ENCODE measurements at regions not wholly inside any gene's neighbourhood (a gene's known extent, or its start where the extent isn't known, plus 50 kb on each side); places are given as distances from the start of the nearest gene placed in this dataset.

DNA sequence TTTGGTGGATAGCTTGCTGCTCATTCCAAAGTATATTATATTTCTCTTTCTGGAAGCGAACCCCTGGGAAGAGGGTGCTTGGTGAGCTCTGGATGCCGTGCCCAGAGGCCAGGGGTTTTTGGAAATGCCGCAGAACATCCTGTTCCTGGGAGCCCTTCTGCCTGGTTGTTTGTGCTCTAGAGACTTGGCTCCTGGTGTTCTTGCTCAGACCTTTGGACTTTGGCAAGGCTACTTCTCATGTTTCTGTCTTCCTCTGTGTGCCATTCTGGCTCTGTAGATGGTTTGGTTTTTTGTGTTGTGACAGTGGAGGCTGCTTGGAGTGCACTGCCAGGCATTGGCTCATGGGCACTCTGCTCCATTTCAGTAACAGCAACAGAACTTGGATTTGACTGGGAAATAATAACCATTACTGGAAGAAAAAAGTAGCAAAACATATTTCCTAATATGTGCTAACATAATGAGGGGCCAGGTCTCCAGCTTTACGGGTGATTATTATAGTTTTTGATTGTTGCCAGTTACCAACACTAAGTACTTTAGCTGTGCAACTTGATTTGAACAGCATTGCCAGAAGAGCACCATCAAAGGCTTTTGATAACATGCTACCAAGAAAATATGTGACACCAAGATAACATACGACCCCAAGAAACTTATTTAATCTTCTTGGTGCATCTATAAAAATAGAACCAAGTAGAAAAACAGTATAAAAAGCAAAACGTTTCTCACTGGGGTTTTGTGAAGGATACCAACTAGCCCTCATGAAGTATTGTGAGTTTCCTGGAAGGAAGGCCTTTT lies 94.2 kb downstream of the PCSK1 start:
- peak overlapping the region; percentile 51 for H3K4me2 ChIP-seq
- peaks cover 39% of the 10 kb centered on the region for H3K4me1 ChIP-seq
- peak overlapping the region; percentile 58; a peak in 5 of 6 replicates for H3K27ac ChIP-seq
- H3K9me3 ChIP-seq = no peaks in the 10 kb centered on the region
- no peak overlapping the region for H3K4me3 ChIP-seq
- 59% methylated on average over 6 of the region's 6 CpGs for WGBS (ENCODE audit: missing lambda C conversion rate)
- POLR2A ChIA-PET = no interaction called here
- CTCF ChIA-PET = interaction anchor here (6.1 to 14.2 kb wide), 4 partner anchors 17 to 480 kb away, joined by 62 to 317 read pairs (median 102); partner anchors contain the start of gene ELL2
- TF ChIP-seq NR3C1 (IDR thresholded peaks at IDR 0.05) = 0 out of 3 replicates have a peak, but pooled peaks have one; percentile 60
- no peak for TF ChIP-seq TFCP2L1 (CRISPR knock-in tag; IDR thresholded peaks at IDR 0.05)
- DNase-seq (ENCODE audit: low read depth in 1 of 2, low spot score in 1 of 2) (no peak), ATAC-seq (peak in 1 of 2 experiments; percentile 12; a peak in 1 of 6 replicates), FAIRE-seq (no peak)

DNA sequence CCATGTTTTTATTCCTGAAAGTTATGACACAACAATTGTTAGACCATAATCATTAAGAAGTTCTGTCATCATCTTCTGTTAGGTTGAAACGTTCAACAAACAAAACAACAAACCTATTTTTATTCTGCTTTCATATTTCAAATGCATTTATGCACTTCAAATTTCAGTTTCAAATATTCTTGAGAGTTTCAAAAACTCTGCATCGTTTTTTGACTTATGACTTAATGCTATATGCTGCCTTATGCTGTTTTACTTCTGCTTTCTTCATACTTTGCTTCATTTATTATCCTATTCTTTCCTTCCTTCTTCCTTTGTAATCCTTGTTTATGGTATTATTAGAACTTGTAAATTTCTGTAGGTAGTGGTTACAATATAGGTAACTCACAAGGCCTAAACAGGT lies 95.0 kb downstream of the PCSK1 start:
- H3K4me1 ChIP-seq = peaks cover 39% of the 10 kb centered on the region
- TF ChIP-seq JUN (IDR thresholded peaks at IDR 0.05) (no peak), HEYL (CRISPR knock-in tag; IDR thresholded peaks at IDR 0.05) (no peak), HDAC2 (IDR thresholded peaks at IDR 0.05) (no peak), FOXS1 (CRISPR knock-in tag; IDR thresholded peaks at IDR 0.05) (no peak)
- TF ChIP-seq, protein P1, sequence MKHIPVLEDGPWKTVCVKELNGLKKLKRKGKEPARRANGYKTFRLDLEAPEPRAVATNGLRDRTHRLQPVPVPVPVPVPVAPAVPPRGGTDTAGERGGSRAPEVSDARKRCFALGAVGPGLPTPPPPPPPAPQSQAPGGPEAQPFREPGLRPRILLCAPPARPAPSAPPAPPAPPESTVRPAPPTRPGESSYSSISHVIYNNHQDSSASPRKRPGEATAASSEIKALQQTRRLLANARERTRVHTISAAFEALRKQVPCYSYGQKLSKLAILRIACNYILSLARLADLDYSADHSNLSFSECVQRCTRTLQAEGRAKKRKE (CRISPR knock-in tag; IDR thresholded peaks at IDR 0.05; ENCODE audit: low read depth) = no peak
- ATAC-seq = no peak
- no peak for FAIRE-seq
- ChIA-PET POLR2A (no interaction called here), CTCF (interaction anchor here (1.5 to 14.2 kb wide), 8 partner anchors 17 to 556 kb away, joined by 8 to 317 read pairs (median 42); partner anchors contain the start of gene ELL2)
- peak overlapping the region; percentile 51; the same call in 2 of the 3 replicates for H3K4me2 ChIP-seq
- no peak for DNase-seq (ENCODE audit: low read depth in 1 of 2, low spot score in 1 of 2)
- H3K9me3 ChIP-seq = no peaks in the 10 kb centered on the region
- peak overlapping the region; percentile 58; a peak in 3 of 6 replicates for H3K27ac ChIP-seq
- 41% methylated on average over 2 of the region's 2 CpGs for WGBS (ENCODE audit: missing lambda C conversion rate)
- H3K4me3 ChIP-seq = no peak overlapping the region

DNA sequence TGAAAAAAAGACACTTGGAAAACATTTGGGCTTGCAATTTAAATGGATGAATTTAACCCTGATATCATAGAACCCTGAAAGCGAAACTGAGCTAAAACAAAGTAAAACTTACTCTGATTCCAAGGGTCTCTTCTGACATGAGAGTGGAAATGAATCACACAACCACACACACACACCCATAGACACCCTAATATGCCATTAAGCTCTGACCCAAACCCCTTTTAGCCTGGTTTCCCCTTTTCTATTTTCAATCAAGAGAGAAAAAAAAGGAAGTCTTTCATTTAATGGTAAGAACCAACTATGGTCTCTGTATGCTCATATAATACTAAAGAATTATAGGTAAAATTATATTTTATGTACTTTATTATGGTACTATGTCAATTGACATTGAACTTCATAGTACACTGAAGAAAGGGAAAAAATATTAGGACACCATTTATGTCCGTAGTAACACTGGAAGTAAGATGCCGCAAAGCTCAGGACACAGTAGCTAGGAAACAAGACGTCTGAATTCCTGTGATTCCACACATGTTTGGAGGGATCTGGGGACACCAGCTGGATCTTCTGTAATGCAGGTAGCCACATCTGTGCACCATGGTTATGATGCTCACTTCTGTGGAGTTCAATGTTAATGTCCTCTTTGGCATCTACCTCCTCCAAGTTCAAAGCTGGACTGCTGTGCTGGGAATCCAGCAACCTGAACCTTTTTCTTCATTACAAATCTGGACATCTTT lies 95.8 kb downstream of the PCSK1 start:
- H3K9me3 ChIP-seq = no peaks in the 10 kb centered on the region
- TF ChIP-seq EHMT2 (IDR thresholded peaks at IDR 0.05; ENCODE audit: low read depth) = no peak
- TF ChIP-seq SREBF2 (IDR thresholded peaks at IDR 0.05) = no peak
- TF ChIP-seq CBX8 (IDR thresholded peaks at IDR 0.05) = no peak
- no peak for TF ChIP-seq RNF2 (IDR thresholded peaks at IDR 0.05; ENCODE audit: borderline replicate concordance, low read depth)
- TF ChIP-seq RFX5 (IDR thresholded peaks at IDR 0.05) = no peak
- TF ChIP-seq, protein P2, sequence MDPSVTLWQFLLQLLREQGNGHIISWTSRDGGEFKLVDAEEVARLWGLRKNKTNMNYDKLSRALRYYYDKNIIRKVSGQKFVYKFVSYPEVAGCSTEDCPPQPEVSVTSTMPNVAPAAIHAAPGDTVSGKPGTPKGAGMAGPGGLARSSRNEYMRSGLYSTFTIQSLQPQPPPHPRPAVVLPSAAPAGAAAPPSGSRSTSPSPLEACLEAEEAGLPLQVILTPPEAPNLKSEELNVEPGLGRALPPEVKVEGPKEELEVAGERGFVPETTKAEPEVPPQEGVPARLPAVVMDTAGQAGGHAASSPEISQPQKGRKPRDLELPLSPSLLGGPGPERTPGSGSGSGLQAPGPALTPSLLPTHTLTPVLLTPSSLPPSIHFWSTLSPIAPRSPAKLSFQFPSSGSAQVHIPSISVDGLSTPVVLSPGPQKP (IDR thresholded peaks at IDR 0.05; ENCODE audit: low read depth, low read length) = no peak
- H3K4me3 ChIP-seq = no peak overlapping the region
- CTCF ChIA-PET = interaction anchor here (0.6 to 14.2 kb wide), 50 partner anchors 8 to 556 kb away, joined by 3 to 317 read pairs (median 5); partner anchors contain the start of gene ELL2
- H3K27ac ChIP-seq = peak overlapping the region; percentile 22 to 70; a peak in 2 of 6 replicates
- WGBS (ENCODE audit: missing lambda C conversion rate) = 64% methylated on average over 4 of the region's 4 CpGs
- peaks cover 39% of the 10 kb centered on the region for H3K4me1 ChIP-seq
- FAIRE-seq = no peak
- ATAC-seq = no peak
- no peak overlapping the region for H3K4me2 ChIP-seq
- DNase-seq (ENCODE audit: low read depth in 1 of 2, low spot score in 1 of 2) = no peak
- POLR2A ChIA-PET = interaction anchor here (1.0 kb wide), 1 partner anchor 478 kb away, joined by 3 read pairs; no protein-coding TSS in a partner anchor

- peak overlapping the region; percentile 64 for H3K4me2 ChIP-seq
- H3K27ac ChIP-seq = peak overlapping the region; percentile 70 to 75
- peak; percentile 88 to 95 for ATAC-seq
- peak; percentile 76 for FAIRE-seq
- H3K4me1 ChIP-seq = peaks cover 46% of the 10 kb centered on the region
- TF ChIP-seq SMC3 (IDR thresholded peaks at IDR 0.05) (peak; percentile 97), RAD21 (conservative IDR thresholded peaks at IDR 0.05 in 1 of 2, IDR thresholded peaks at IDR 0.05 in 1 of 2) (peak; percentile 97 to 98), KDM1A (IDR thresholded peaks at IDR 0.05; ENCODE audit: low read depth) (no peak), CTCF (IDR thresholded peaks at IDR 0.05) (peak; percentile 90)
- ChIA-PET CTCF (interaction anchor here (0.6 to 14.2 kb wide), 79 partner anchors 9 to 692 kb away, joined by 3 to 317 read pairs (median 4); partner anchors contain the start of gene ELL2), POLR2A (interaction anchor here (1.0 to 1.1 kb wide), 2 partner anchors 477 to 502 kb away, joined by 3 read pairs; no protein-coding TSS in a partner anchor)
- DNase-seq (ENCODE audit: low read depth in 1 of 2, low spot score in 1 of 2) = peak; percentile 48 to 88
- H3K4me3 ChIP-seq = no peak overlapping the region
- H3K9me3 ChIP-seq = no peaks in the 10 kb centered on the region
- WGBS (ENCODE audit: missing lambda C conversion rate) = 16% methylated on average over 6 of the region's 6 CpGs
These were observed 96.6 kb downstream of the PCSK1 start for GRCh38 chr5:96336351-96336985.

All from A549 (cell line).